ENCODE measurements at regions not wholly inside any gene's neighbourhood (a gene's known extent, or its start where the extent isn't known, plus 50 kb on each side); places are given as distances from the start of the nearest gene placed in this dataset.
"Not testable (repeated sequence)": the region's sequence is repeated elsewhere in the genome, so short reads cannot be mapped to it uniquely, and the experiment has no call there.

- in situ Hi-C loops (cut with HindIII; ENCODE audit: low pct_unique_long_range_greater_than_20kb, low sequenced_read_pairs); DNase-seq (ENCODE audit: low read depth): not testable (repeated sequence)
Observed at GRCh38 chr3:190934616-190935015, 72.1 kb upstream of the GMNC start.

DNA sequence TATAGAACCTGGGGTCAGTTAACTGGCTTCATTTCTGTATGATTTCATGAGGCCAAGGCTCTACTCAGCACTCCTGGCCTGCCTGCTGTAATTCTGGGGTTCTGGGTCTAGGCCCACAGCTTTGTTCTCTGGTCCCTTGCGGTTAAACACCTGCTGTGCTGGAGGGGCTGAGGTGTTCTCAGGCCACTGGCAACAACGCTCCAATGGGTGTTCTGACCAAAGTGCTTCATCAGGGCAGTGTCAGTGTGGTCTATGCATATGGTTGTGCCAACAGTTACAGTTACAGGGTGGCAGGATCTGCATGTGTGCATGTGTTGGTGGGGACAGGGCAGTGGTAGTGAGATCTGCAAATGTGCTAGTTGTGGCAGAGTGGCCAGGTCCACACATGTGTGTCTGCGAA is 64.1 kb upstream of the GMNC start:
- in situ Hi-C loops (cut with HindIII; ENCODE audit: low pct_unique_long_range_greater_than_20kb, low sequenced_read_pairs) = no loop called here
- no peak for DNase-seq (ENCODE audit: low read depth)

GRCh38 chr3:190912736-190913135 is 50.2 kb upstream of the GMNC start:
- in situ Hi-C loops (cut with HindIII; ENCODE audit: low pct_unique_long_range_greater_than_20kb, low sequenced_read_pairs) = no loop called here
- DNase-seq (ENCODE audit: low read depth) = no peak

All from Caki2 (cell line).